CD4-positive, alpha-beta T cell (primary cell): ENCODE measurements at regions not wholly inside any gene's neighbourhood (a gene's known extent, or its start where the extent isn't known, plus 50 kb on each side); places are given as distances from the start of the nearest gene placed in this dataset.

Source experiments
- ATAC-seq: fragments of 200-7000 bp; cut with Tn5 transposase; one replicate; pipeline ENCODE4 v1.10.0; 2022; ENCODE audit warnings: mild to moderate bottlenecking; ENCODE audit not compliant: poor library complexity
- CTCF ChIA-PET: fragments of 350-600 bp; sonication (Branson Sonifier 250); formaldehyde crosslinking; loops from one replicate; lab custom pipeline; 2021; ENCODE audit warnings: antibody characterized with exemption, inconsistent platforms; lab: Charles Lee
- POLR2A ChIA-PET: fragments of 350-600 bp; sonication (Branson Sonifier 250); formaldehyde crosslinking; loops from one replicate; lab custom pipeline; 2021; ENCODE audit warnings: antibody characterized with exemption, inconsistent platforms; lab: Charles Lee
- DNase-seq, 14 experiments: peaks; one replicate each; pipeline ENCODE4 v3.0.0-alpha.2; 2013 to 2020; ENCODE audit warnings: mixed read lengths in 2 of 14
- H3K27ac ChIP-seq, 2 donors: one replicate each; pipeline versions ENCODE4 v1.5.1 to v1.7.0; 2013; ENCODE audit warnings: low read length in 2 of 2, low read depth in 1 of 2, mild to moderate bottlenecking in 1 of 2
- H3K27me3 ChIP-seq, 2 experiments: 1 replicate in 1 of 2; 2 replicates in 1 of 2; pipeline versions ENCODE4 v1.6.1 to v1.7.0; 2013; ENCODE audit warnings: low read length in 2 of 2, control low read depth in 1 of 2, mild to moderate bottlenecking in 1 of 2, moderate library complexity in 1 of 2; ENCODE audit not compliant: insufficient read depth in 2 of 2, control insufficient read depth in 1 of 2
- H3K36me3 ChIP-seq: one replicate; pipeline ENCODE4 v1.6.1; 2013; ENCODE audit warnings: low read length, control low read depth; ENCODE audit not compliant: insufficient read depth
- H3K4me1 ChIP-seq: one replicate; pipeline ENCODE4 v1.6.1; 2013; ENCODE audit warnings: low read length, control low read depth; ENCODE audit not compliant: insufficient read depth
- H3K4me3 ChIP-seq: one replicate; pipeline ENCODE4 v1.5.1; 2013; ENCODE audit warnings: mild to moderate bottlenecking, low read length, moderate library complexity
- H3K9me3 ChIP-seq, 2 experiments: 1 replicate in 1 of 2; 2 replicates in 1 of 2; pipeline versions ENCODE4 v1.6.1 to v1.7.0; 2013; ENCODE audit warnings: low read length in 2 of 2, mild to moderate bottlenecking in 2 of 2, control low read depth in 1 of 2, moderate library complexity in 1 of 2; ENCODE audit not compliant: control insufficient read depth in 1 of 2, insufficient read depth in 1 of 2
- H3K27ac Mint-ChIP-seq: one replicate; pipeline ENCODE4 v1.8.0; 2020; ENCODE audit warnings: mixed read lengths
- H3K27me3 Mint-ChIP-seq: one replicate; pipeline ENCODE4 v1.8.0; 2021; ENCODE audit warnings: mixed read lengths
- H3K36me3 Mint-ChIP-seq: one replicate; pipeline ENCODE4 v1.8.0; 2021; ENCODE audit warnings: low read depth, mixed read lengths
- H3K4me1 Mint-ChIP-seq: one replicate; pipeline ENCODE4 v1.8.0; 2021; ENCODE audit warnings: low read depth, mixed read lengths
- H3K4me3 Mint-ChIP-seq: one replicate; pipeline ENCODE4 v1.8.0; 2020; ENCODE audit warnings: mild to moderate bottlenecking, mixed read lengths
- H3K9me3 Mint-ChIP-seq: one replicate; pipeline ENCODE4 v1.8.0; 2020; ENCODE audit warnings: mixed read lengths
- intact Hi-C, 2 experiments: fragments of 100-400 bp; cut with DNase I in 1 of 2; cut with micrococcal nuclease in 1 of 2; formaldehyde crosslinking; loops; one replicate each; pipeline versions ENCODE4 v1.15.1 to v1.9.0; 2023 to 2025; cut with DNase I, micrococcal nuclease
- TF ChIP-seq, protein P1 (sequence below): fragments of 200-600 bp; IDR thresholded peaks from one replicate; pipeline ENCODE4 v1.8.0; 2022; ENCODE audit warnings: antibody characterized with exemption, mild to moderate bottlenecking

DNA sequence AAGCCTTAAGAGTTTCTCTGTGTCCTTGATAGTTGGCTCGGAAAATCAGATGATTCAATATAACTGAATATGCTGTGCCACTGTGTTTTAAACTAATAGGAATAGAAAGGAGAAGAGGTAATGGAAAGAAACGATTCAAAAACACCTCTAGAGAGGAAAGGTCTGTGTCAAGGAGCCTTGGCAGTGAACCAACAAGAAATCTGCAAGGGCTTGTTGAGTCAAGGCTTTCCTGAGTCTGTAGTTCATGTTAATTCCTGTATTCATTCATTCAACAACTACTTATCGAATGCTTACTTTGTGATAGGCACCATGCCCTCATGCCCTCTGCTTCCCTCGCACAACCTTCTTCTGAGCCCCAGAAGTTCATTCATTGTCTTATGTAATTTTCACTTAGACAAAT, 336.0 kb downstream of the PDHA2 start:
- Histone ChIP-seq H3K9me3 (peaks cover 0 to 6% of the 10 kb centered on the region in 2 experiments), H3K36me3 (no peaks in the 10 kb centered on the region), H3K4me1 (no peaks in the 10 kb centered on the region), H3K4me3 (no peak overlapping the region), H3K27me3 (no peaks in the 10 kb centered on the region), H3K27ac (no peak overlapping the region)
- intact Hi-C loops = no loop called here
- TF ChIP-seq, protein P1, sequence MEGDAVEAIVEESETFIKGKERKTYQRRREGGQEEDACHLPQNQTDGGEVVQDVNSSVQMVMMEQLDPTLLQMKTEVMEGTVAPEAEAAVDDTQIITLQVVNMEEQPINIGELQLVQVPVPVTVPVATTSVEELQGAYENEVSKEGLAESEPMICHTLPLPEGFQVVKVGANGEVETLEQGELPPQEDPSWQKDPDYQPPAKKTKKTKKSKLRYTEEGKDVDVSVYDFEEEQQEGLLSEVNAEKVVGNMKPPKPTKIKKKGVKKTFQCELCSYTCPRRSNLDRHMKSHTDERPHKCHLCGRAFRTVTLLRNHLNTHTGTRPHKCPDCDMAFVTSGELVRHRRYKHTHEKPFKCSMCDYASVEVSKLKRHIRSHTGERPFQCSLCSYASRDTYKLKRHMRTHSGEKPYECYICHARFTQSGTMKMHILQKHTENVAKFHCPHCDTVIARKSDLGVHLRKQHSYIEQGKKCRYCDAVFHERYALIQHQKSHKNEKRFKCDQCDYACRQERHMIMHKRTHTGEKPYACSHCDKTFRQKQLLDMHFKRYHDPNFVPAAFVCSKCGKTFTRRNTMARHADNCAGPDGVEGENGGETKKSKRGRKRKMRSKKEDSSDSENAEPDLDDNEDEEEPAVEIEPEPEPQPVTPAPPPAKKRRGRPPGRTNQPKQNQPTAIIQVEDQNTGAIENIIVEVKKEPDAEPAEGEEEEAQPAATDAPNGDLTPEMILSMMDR = no peak
- H3K9me3 Mint-ChIP-seq = no peaks in the 10 kb centered on the region
- ChIA-PET CTCF (no interaction called here), POLR2A (no interaction called here)
- no peak overlapping the region for H3K27ac Mint-ChIP-seq
- H3K27me3 Mint-ChIP-seq = no peaks in the 10 kb centered on the region
- no peak overlapping the region for H3K4me3 Mint-ChIP-seq
- ATAC-seq (no peak), DNase-seq (no peak)
- H3K4me1 Mint-ChIP-seq = no peaks in the 10 kb centered on the region
- H3K36me3 Mint-ChIP-seq = no peaks in the 10 kb centered on the region

DNA sequence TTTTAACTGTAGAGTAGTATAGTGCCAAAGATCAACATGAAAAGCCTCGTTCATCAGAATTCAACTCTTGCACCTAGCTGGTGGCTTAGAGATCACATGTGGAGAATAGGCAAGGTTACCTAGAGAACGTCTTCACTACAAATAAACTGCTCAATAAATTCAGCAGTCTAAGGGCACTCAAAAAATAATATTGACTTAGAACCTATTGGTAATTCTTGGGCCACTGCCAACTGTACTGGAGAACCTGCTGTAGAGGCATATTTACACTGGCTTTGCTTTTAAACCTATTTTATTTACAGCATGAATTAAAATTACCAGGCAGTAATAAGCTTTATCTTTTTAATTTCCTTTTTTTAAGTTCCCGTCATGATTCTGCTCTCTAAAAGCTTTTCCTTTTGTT, 343.7 kb downstream of the PDHA2 start:
- ChIA-PET CTCF (no interaction called here), POLR2A (no interaction called here)
- Histone ChIP-seq H3K4me3 (no peak overlapping the region), H3K9me3 (no peaks in the 10 kb centered on the region), H3K36me3 (no peaks in the 10 kb centered on the region), H3K27ac (no peak overlapping the region), H3K4me1 (no peaks in the 10 kb centered on the region), H3K27me3 (no peaks in the 10 kb centered on the region)
- Mint-ChIP-seq H3K9me3 (no peaks in the 10 kb centered on the region), H3K27me3 (no peaks in the 10 kb centered on the region), H3K4me1 (no peaks in the 10 kb centered on the region), H3K36me3 (no peaks in the 10 kb centered on the region), H3K27ac (no peak overlapping the region), H3K4me3 (no peak overlapping the region)
- TF ChIP-seq, protein P1 = no peak
- intact Hi-C loops = no loop called here
- ATAC-seq (no peak), DNase-seq (no peak)

DNA sequence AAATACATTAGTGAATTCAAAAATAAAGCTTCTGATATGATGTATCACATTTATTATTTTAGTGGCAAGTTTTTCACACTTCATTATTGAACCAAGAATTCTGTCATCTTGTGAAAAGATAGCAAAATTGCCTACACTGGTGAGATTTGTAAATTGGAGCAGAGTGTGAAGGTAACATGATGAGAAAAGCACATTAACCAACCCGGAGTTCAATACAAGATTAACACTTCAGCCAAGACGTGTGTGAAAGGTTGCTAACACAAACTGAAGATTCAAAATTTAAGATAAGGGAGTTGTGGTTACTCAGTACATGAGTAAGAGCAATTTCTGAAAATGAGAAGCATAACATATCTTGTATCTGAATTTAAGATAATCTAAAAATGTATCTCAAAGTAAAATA, 346.7 kb downstream of the PDHA2 start:
- H3K27me3 ChIP-seq = no peaks in the 10 kb centered on the region
- H3K4me1 ChIP-seq = no peaks in the 10 kb centered on the region
- ChIA-PET CTCF (no interaction called here), POLR2A (no interaction called here)
- no peak for DNase-seq
- Mint-ChIP-seq H3K27ac (no peak overlapping the region), H3K27me3 (no peaks in the 10 kb centered on the region), H3K36me3 (no peaks in the 10 kb centered on the region), H3K4me3 (no peak overlapping the region), H3K9me3 (no peaks in the 10 kb centered on the region), H3K4me1 (no peaks in the 10 kb centered on the region)
- intact Hi-C loops = no loop called here
- H3K4me3 ChIP-seq = no peak overlapping the region
- no peaks in the 10 kb centered on the region for H3K9me3 ChIP-seq
- H3K36me3 ChIP-seq = no peaks in the 10 kb centered on the region
- no peak for ATAC-seq
- TF ChIP-seq, protein P1 = no peak
- H3K27ac ChIP-seq = no peak overlapping the region
